ENCODE measurements at regions not wholly inside any gene's neighbourhood (a gene's known extent, or its start where the extent isn't known, plus 50 kb on each side); places are given as distances from the start of the nearest gene placed in this dataset.

DNA sequence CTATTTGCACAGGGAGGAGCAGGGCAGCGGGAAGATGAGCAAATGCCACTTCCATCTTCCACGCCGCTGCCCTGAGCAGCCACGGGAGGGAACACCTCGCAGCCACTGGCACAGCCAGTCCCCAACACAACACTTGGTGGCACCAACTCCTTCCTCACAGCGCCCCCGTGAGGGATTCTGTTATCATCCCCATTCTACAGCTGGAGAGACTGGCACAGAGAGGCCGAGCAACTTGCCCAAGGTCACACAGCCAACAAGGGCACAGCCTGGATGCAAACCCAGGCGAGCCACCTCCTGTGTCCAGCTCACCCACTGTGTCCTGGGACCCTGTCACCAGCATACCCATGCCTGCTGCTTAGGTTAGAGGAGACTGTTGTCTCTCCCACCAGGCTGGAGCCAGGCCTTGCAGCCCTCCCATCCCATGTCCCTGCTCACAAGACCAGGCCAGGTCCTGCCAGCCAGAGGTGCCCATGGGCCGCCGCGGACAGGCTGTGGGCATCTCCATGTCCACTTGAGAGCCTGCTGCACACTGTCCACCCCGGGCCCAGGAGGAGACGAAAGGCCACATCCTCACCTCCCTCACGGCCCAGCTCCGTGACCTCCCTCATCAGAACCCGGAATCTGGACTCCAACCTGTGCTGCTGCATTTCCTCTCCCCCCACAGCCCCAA lies 57.0 kb downstream of the NCOR2 start:
- Histone ChIP-seq H3K27me3 (replicated peaks; ENCODE audit: insufficient read depth) (no peaks in the 10 kb centered on the region), H3K9ac (peak overlapping the region; percentile 43), H3K27ac (peak overlapping the region; percentile 35; the same call in 1 of the 2 replicates), H4K20me1 (ENCODE audit: insufficient read depth) (no peaks in the 10 kb centered on the region), H3K9me3 (ENCODE audit: low read depth) (no peaks in the 10 kb centered on the region), H3K36me3 (ENCODE audit: low read depth) (no peaks in the 10 kb centered on the region), H3F3A (ENCODE audit: insufficient read depth) (peaks cover under 1% of the 10 kb centered on the region; the same call in 1 of the 2 replicates), H3K4me3 (no peak overlapping the region), H3K4me2 (ENCODE audit: unreplicated experiment) (no peak overlapping the region), H3K79me2 (ENCODE audit: insufficient read depth) (peaks cover 99% of the 10 kb centered on the region), H2AFZ (no peak overlapping the region), H3K9me2 (ENCODE audit: insufficient read depth) (no peaks in the 10 kb centered on the region), H3K4me1 (ENCODE audit: insufficient read depth) (peaks cover 49% of the 10 kb centered on the region)
- in situ Hi-C loops (cut with MboI) = no loop called here
- 90 to 92% methylated on average over 15 to 17 of the region's 17 CpGs for WGBS, 2 experiments (ENCODE audit: low coverage in 1 of 2, low lambda C conversion rate in 2 of 2, missing lambda C conversion rate in 2 of 2)
- no peak for DNase-seq
- no peak for TF ChIP-seq EZH2 (IDR thresholded peaks at IDR 0.05; ENCODE audit: insufficient read depth, poor library complexity, severe bottlenecking)
- TF ChIP-seq EZH2phosphoT487 (IDR thresholded peaks at IDR 0.05; ENCODE audit: insufficient read depth, low read depth) = no peak

DNA sequence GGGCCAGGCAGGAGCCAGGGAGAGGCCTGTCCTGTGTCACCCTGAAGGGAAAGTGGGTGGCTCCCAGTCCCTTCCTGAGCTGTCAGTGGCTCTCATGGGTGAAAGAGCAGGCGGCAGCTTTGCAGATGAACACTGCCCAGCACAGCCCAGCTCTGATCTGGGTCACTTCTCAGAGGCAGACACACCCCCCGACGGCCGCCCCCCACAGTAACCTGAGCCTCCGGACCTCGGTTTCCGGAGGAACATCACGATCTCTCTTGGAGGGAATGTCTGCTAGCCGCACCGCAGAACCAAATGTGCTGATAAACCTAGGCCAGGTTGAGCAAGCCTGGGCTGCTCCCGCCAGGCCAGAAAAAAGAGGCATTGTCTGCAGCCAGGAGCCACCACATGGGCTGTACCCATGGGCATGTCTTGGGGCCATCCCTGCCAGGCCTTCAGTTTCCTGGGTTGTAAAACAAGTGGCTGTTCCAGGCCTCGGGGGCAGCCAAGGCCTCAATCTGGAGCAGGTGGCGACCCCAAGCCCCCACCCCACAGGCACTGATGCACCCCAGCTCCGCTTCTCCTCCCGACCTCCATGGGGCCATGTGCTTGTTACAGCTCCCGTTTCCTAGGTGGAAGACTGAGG lies 57.6 kb downstream of the NCOR2 start:
- Histone ChIP-seq H3K4me1 (ENCODE audit: insufficient read depth) (peaks cover 49% of the 10 kb centered on the region), H2AFZ (no peak overlapping the region), H3K36me3 (ENCODE audit: low read depth) (no peaks in the 10 kb centered on the region), H3K9ac (peak overlapping the region; percentile 43), H3K27ac (peak overlapping the region; percentile 35), H3K27me3 (replicated peaks; ENCODE audit: insufficient read depth) (no peaks in the 10 kb centered on the region), H3K4me3 (no peak overlapping the region), H3K79me2 (ENCODE audit: insufficient read depth) (peaks cover 99% of the 10 kb centered on the region), H3K4me2 (ENCODE audit: unreplicated experiment) (no peak overlapping the region), H4K20me1 (ENCODE audit: insufficient read depth) (no peaks in the 10 kb centered on the region), H3F3A (ENCODE audit: insufficient read depth) (no peaks in the 10 kb centered on the region; the same call in 1 of the 2 replicates), H3K9me2 (ENCODE audit: insufficient read depth) (no peaks in the 10 kb centered on the region), H3K9me3 (ENCODE audit: low read depth) (no peaks in the 10 kb centered on the region)
- TF ChIP-seq EZH2phosphoT487 (IDR thresholded peaks at IDR 0.05; ENCODE audit: insufficient read depth, low read depth) = no peak
- TF ChIP-seq EZH2 (IDR thresholded peaks at IDR 0.05; ENCODE audit: insufficient read depth, poor library complexity, severe bottlenecking) = no peak
- peak; percentile 67 for DNase-seq
- WGBS, 2 experiments (ENCODE audit: low coverage in 1 of 2, low lambda C conversion rate in 2 of 2, missing lambda C conversion rate in 2 of 2) = 32% methylated on average over 14 to 15 of the region's 16 CpGs
- in situ Hi-C loops (cut with MboI) = no loop called here

GRCh38 chr12:124509300-124509675 lies 58.1 kb downstream of the NCOR2 start:
- Histone ChIP-seq H3K36me3 (ENCODE audit: low read depth) (no peaks in the 10 kb centered on the region), H3K9ac (peak overlapping the region; percentile 43; the same call in 1 of the 2 replicates), H3K4me1 (ENCODE audit: insufficient read depth) (peaks cover 49% of the 10 kb centered on the region), H3K4me3 (no peak overlapping the region), H2AFZ (no peak overlapping the region), H3K79me2 (ENCODE audit: insufficient read depth) (peaks cover 99% of the 10 kb centered on the region), H3F3A (ENCODE audit: insufficient read depth) (no peaks in the 10 kb centered on the region; the same call in 1 of the 2 replicates), H3K9me3 (ENCODE audit: low read depth) (no peaks in the 10 kb centered on the region), H4K20me1 (ENCODE audit: insufficient read depth) (no peaks in the 10 kb centered on the region), H3K27ac (peak overlapping the region; percentile 24; the same call in 1 of the 2 replicates), H3K9me2 (ENCODE audit: insufficient read depth) (no peaks in the 10 kb centered on the region), H3K27me3 (replicated peaks; ENCODE audit: insufficient read depth) (no peaks in the 10 kb centered on the region), H3K4me2 (ENCODE audit: unreplicated experiment) (no peak overlapping the region)
- 83 to 100% methylated on average over 1 of the region's 1 CpG for WGBS, 2 experiments (ENCODE audit: low coverage in 1 of 2, low lambda C conversion rate in 2 of 2, missing lambda C conversion rate in 2 of 2)
- in situ Hi-C loops (cut with MboI) = no loop called here
- no peak for DNase-seq
- TF ChIP-seq EZH2 (IDR thresholded peaks at IDR 0.05; ENCODE audit: insufficient read depth, poor library complexity, severe bottlenecking) = no peak
- no peak for TF ChIP-seq EZH2phosphoT487 (IDR thresholded peaks at IDR 0.05; ENCODE audit: insufficient read depth, low read depth)

DNA sequence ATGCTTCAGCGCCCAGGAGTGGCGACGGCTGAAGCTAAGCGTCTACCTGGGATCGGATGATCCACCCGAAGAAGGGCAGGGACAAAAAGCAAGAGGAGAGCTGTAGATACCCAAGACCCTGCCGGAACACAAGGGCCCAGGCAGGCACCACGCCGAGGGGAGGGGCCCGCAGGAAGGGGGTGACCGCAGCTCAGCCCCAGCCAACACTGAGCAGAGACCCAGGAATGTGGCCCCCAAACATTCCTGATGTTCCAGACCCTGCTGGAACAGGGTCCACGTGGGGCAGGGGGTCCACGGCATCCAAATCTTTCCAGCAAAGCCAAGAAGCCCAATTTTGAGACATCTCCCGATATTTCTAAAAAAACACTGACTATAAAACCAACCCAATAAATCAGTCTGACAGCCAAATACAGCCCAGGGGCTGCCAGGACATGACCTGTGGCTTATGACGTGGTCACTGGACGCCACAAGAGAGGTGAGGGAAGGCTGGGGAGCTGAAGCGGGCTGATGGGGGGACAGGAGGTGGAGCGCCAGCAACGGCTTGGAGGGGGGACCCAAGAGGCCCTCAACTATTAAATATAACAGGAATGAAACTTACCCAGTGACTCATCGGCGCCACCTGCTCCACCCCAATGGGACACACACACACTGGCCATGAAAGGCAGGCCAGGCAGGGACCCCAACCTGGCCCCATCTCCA lies 58.9 kb downstream of the NCOR2 start:
- peaks cover 99% of the 10 kb centered on the region for H3K79me2 ChIP-seq (ENCODE audit: insufficient read depth)
- no peak overlapping the region for H3K4me3 ChIP-seq
- H3K4me1 ChIP-seq (ENCODE audit: insufficient read depth) = peaks cover 45% of the 10 kb centered on the region
- WGBS, 2 experiments (ENCODE audit: low coverage in 1 of 2, low lambda C conversion rate in 2 of 2, missing lambda C conversion rate in 2 of 2) = 61 to 64% methylated on average over 19 to 21 of the region's 21 CpGs
- H2AFZ ChIP-seq = no peak overlapping the region
- H3K9ac ChIP-seq = no peak overlapping the region
- H3K9me3 ChIP-seq (ENCODE audit: low read depth) = no peaks in the 10 kb centered on the region
- H3K9me2 ChIP-seq (ENCODE audit: insufficient read depth) = no peaks in the 10 kb centered on the region
- H3F3A ChIP-seq (ENCODE audit: insufficient read depth) = no peaks in the 10 kb centered on the region; the same call in 1 of the 2 replicates
- DNase-seq = peak; percentile 30
- no peaks in the 10 kb centered on the region for H4K20me1 ChIP-seq (ENCODE audit: insufficient read depth)
- in situ Hi-C loops (cut with MboI) = no loop called here
- no peaks in the 10 kb centered on the region for H3K27me3 ChIP-seq (replicated peaks; ENCODE audit: insufficient read depth)
- no peak overlapping the region for H3K4me2 ChIP-seq (ENCODE audit: unreplicated experiment)
- H3K27ac ChIP-seq = no peak overlapping the region; the same call in 1 of the 2 replicates
- H3K36me3 ChIP-seq (ENCODE audit: low read depth) = no peaks in the 10 kb centered on the region
- TF ChIP-seq EZH2 (IDR thresholded peaks at IDR 0.05; ENCODE audit: insufficient read depth, poor library complexity, severe bottlenecking) (no peak), EZH2phosphoT487 (IDR thresholded peaks at IDR 0.05; ENCODE audit: insufficient read depth, low read depth) (no peak)

Data from GM23248 (cell line).